CD14-positive monocyte (primary cell): ENCODE measurements at regions not wholly inside any gene's neighbourhood (a gene's known extent, or its start where the extent isn't known, plus 50 kb on each side); places are given as distances from the start of the nearest gene placed in this dataset.

Experiments used
- DNase-seq, 3 donors: peaks; one replicate each; pipeline ENCODE4 v3.0.0-alpha.2; 2011 to 2022
- H2AFZ ChIP-seq: 2 replicates; pipeline ENCODE4 v1.6.0; 2012; ENCODE audit warnings: mild to moderate bottlenecking, low read depth, low read length, inconsistent platforms; ENCODE audit not compliant: insufficient read depth, poor library complexity, severe bottlenecking
- H3K27ac ChIP-seq, 2 donors: 1 replicate in 1 of 2; 2 replicates in 1 of 2; pipeline ENCODE4 v1.5.1; 2012 to 2013; ENCODE audit warnings: low read length in 2 of 2, control low read depth in 1 of 2, inconsistent platforms in 1 of 2, low read depth in 1 of 2, mild to moderate bottlenecking in 1 of 2
- H3K27me3 ChIP-seq, 2 donors: one replicate each; pipeline versions ENCODE4 v1.6.0 to v1.6.1; 2011 to 2013; ENCODE audit warnings: low read length in 2 of 2; ENCODE audit not compliant: control insufficient read depth in 2 of 2, insufficient read depth in 2 of 2
- H3K36me3 ChIP-seq, 2 donors: replicated peaks in 1 of 2; 1 replicate in 1 of 2; 2 replicates in 1 of 2; pipeline versions ENCODE4 v1.5.1 to v1.6.1; 2012 to 2013; ENCODE audit warnings: low read length in 2 of 2, control low read depth in 1 of 2, inconsistent platforms in 1 of 2, mild to moderate bottlenecking in 1 of 2; ENCODE audit not compliant: insufficient read depth in 2 of 2, control insufficient read depth in 1 of 2
- H3K4me1 ChIP-seq, 2 donors: 1 replicate in 1 of 2; 2 replicates in 1 of 2; pipeline versions ENCODE4 v1.5.1 to v1.6.1; 2012 to 2013; ENCODE audit warnings: low read length in 2 of 2, control low read depth in 1 of 2, inconsistent platforms in 1 of 2, mild to moderate bottlenecking in 1 of 2, moderate library complexity in 1 of 2; ENCODE audit not compliant: insufficient read depth in 2 of 2, control insufficient read depth in 1 of 2
- H3K4me2 ChIP-seq: replicated peaks from 2 replicates; pipeline ENCODE3; 2012; ENCODE audit warnings: low read length, moderate library complexity, mild to moderate bottlenecking; ENCODE audit not compliant: poor library complexity, severe bottlenecking; ENCODE audit errors: extremely low read depth
- H3K4me3 ChIP-seq, 3 experiments: fragments of 200-600 bp in 1 of 3; sonication (generic) in 1 of 3; replicated peaks in 1 of 3; 1 replicate in 2 of 3; 2 replicates in 1 of 3; pipeline ENCODE4 v1.5.1; 2011 to 2013; ENCODE audit warnings: low read length in 3 of 3, mild to moderate bottlenecking in 3 of 3, control low read depth in 2 of 3, low read depth in 2 of 3, inconsistent platforms in 1 of 3, moderate library complexity in 1 of 3
- H3K79me2 ChIP-seq: 2 replicates; pipeline ENCODE4 v1.6.0; 2012; ENCODE audit warnings: mild to moderate bottlenecking, control low read depth, inconsistent platforms, low read length, moderate library complexity; ENCODE audit not compliant: insufficient read depth
- H3K9ac ChIP-seq: 2 replicates; pipeline ENCODE4 v1.6.0; 2017; ENCODE audit warnings: low read length, mild to moderate bottlenecking; ENCODE audit not compliant: insufficient read depth, poor library complexity, severe bottlenecking
- H3K9me3 ChIP-seq, 2 donors: replicated peaks in 1 of 2; 1 replicate in 1 of 2; 2 replicates in 1 of 2; pipeline versions ENCODE4 v1.5.1 to v1.6.1; 2012 to 2013; ENCODE audit warnings: low read length in 2 of 2, control low read depth in 1 of 2; ENCODE audit not compliant: control insufficient read depth in 1 of 2, insufficient read depth in 1 of 2
- H4K20me1 ChIP-seq: 2 replicates; pipeline ENCODE4 v1.6.0; 2012; ENCODE audit warnings: mild to moderate bottlenecking, low read length, control low read depth, moderate library complexity; ENCODE audit not compliant: insufficient read depth
- H3K27ac Mint-ChIP-seq, 7 donors: one replicate each; pipeline ENCODE4 v1.8.0; 2020; ENCODE audit warnings: mild to moderate bottlenecking in 7 of 7, mixed read lengths in 7 of 7, moderate library complexity in 6 of 7, inconsistent platforms in 2 of 7
- H3K27me3 Mint-ChIP-seq, 3 donors: one replicate each; pipeline ENCODE4 v1.8.0; 2021 to 2022; ENCODE audit warnings: low read depth in 3 of 3, mild to moderate bottlenecking in 3 of 3, mixed read lengths in 3 of 3, moderate library complexity in 3 of 3, inconsistent platforms in 1 of 3
- H3K36me3 Mint-ChIP-seq, 2 donors: one replicate each; pipeline ENCODE4 v1.8.0; 2020; ENCODE audit warnings: mixed read lengths in 2 of 2, inconsistent platforms in 1 of 2, mild to moderate bottlenecking in 1 of 2
- H3K4me1 Mint-ChIP-seq: one replicate; pipeline ENCODE4 v1.8.0; 2020; ENCODE audit warnings: mild to moderate bottlenecking, mixed read lengths
- H3K4me3 Mint-ChIP-seq, 2 donors: one replicate each; pipeline ENCODE4 v1.8.0; 2020; ENCODE audit warnings: mild to moderate bottlenecking in 2 of 2, mixed read lengths in 2 of 2, moderate library complexity in 1 of 2
- H3K9me3 Mint-ChIP-seq, 7 donors: one replicate each; pipeline ENCODE4 v1.8.0; 2020 to 2022; ENCODE audit warnings: mixed read lengths in 7 of 7, mild to moderate bottlenecking in 6 of 7, moderate library complexity in 6 of 7, inconsistent platforms in 2 of 7
- WGBS: methylation state at CpG from one replicate; pipeline ENCODE4 v1.1.5; 2013; ENCODE audit warnings: missing lambda C conversion rate; ENCODE audit not compliant: insufficient coverage; 5-methylcytosine and 5-hydroxymethylcytosine counted together
- intact Hi-C, 2 donors: fragments of 100-400 bp; cut with micrococcal nuclease; formaldehyde crosslinking; loops; one replicate each; pipeline versions ENCODE4 v1.15.0 to v1.15.1; 2023
- TF ChIP-seq, protein P1 (sequence below): fragments of 200-600 bp; IDR thresholded peaks from one replicate; pipeline ENCODE4 v1.8.0; 2022; ENCODE audit warnings: antibody characterized with exemption, mild to moderate bottlenecking

DNA sequence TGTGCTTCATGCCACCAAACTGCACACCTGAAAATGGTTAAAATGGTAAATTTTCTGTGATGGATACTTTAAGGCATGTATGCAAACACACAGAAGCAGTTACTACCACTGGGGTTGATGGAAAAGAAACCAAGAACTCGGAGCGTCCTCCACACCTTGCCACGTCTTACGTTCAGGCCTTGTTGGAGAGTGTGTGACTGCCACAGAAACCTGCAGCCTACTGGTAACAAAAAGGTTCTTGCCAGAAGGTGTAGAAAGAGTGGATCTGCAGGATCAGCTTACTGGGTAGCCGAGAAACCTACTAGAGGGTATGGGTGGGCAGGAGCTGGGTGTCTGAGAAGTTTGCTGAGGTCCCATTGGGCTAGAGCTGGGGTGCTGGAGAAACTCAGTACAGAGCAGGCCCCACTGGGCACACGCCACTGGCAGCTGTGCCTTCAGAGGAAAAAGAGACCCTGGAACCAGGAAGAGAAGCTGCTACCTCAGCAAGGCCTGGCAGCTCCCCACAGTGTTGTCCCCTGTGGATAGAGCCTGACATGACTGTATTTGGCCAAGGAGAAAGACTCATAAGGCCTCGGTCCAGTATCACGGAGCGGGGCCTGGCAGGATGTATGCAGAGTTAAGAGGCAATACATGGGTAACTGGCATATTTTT is 204.6 kb downstream of the SEC14L1 start:
- Mint-ChIP-seq H3K4me3 (no peak overlapping the region), H3K4me1 (peaks cover 35% of the 10 kb centered on the region), H3K27ac (no peak overlapping the region), H3K36me3 (peaks cover 10% of the 10 kb centered on the region in 2 donors), H3K27me3 (no peaks in the 10 kb centered on the region), H3K9me3 (peaks cover 0 to 8% (median 0%) of the 10 kb centered on the region in 7 donors)
- H3K4me3 ChIP-seq, result no peak overlapping the region
- no peaks in the 10 kb centered on the region for H3K27me3 ChIP-seq
- no peak for DNase-seq
- no peak overlapping the region for H3K9ac ChIP-seq
- no peaks in the 10 kb centered on the region for H3K9me3 ChIP-seq
- H3K4me2 ChIP-seq, result no peak overlapping the region
- peaks cover 7% of the 10 kb centered on the region for H3K79me2 ChIP-seq
- H4K20me1 ChIP-seq, result no peaks in the 10 kb centered on the region
- TF ChIP-seq, protein P1, sequence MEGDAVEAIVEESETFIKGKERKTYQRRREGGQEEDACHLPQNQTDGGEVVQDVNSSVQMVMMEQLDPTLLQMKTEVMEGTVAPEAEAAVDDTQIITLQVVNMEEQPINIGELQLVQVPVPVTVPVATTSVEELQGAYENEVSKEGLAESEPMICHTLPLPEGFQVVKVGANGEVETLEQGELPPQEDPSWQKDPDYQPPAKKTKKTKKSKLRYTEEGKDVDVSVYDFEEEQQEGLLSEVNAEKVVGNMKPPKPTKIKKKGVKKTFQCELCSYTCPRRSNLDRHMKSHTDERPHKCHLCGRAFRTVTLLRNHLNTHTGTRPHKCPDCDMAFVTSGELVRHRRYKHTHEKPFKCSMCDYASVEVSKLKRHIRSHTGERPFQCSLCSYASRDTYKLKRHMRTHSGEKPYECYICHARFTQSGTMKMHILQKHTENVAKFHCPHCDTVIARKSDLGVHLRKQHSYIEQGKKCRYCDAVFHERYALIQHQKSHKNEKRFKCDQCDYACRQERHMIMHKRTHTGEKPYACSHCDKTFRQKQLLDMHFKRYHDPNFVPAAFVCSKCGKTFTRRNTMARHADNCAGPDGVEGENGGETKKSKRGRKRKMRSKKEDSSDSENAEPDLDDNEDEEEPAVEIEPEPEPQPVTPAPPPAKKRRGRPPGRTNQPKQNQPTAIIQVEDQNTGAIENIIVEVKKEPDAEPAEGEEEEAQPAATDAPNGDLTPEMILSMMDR, result no peak
- no peak overlapping the region for H3K27ac ChIP-seq
- intact Hi-C loops, result no loop called here
- H3K4me1 ChIP-seq, result peaks cover 17 to 31% of the 10 kb centered on the region in 2 donors
- H3K36me3 ChIP-seq, result no peaks in the 10 kb centered on the region
- WGBS, result 98% methylated on average over 9 of the region's 9 CpGs
- H2AFZ ChIP-seq, result no peak overlapping the region

DNA sequence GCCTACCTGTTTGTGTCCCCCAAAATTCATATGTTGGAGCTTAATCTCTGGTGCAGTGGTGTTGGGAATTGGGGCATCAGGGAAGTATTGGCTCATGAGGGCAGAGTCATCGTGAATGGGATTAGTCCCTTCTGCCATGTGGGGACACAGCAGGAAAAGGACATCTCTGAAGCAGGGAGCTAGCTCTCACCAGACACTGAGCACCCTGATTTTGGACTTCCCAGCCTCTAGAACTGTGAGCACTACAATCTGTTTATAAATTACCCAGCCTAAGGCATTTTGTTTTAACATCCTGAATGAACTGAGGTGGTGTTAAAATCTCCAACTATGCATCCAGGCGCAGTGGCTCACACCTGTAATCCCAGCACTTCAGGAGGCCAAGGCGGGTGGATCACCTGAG is 206.0 kb downstream of the SEC14L1 start:
- peaks cover 3 to 8% of the 10 kb centered on the region in 2 donors for H3K36me3 Mint-ChIP-seq
- TF ChIP-seq, protein P1, result no peak
- no peaks in the 10 kb centered on the region for H3K27me3 ChIP-seq
- intact Hi-C loops, result no loop called here
- WGBS, result 100% methylated on average over 2 of the region's 3 CpGs
- no peak overlapping the region for H3K4me3 ChIP-seq
- H3K4me1 Mint-ChIP-seq, result peaks cover 23% of the 10 kb centered on the region
- no peak for DNase-seq
- peaks cover 0 to 8% (median 0%) of the 10 kb centered on the region in 7 donors for H3K9me3 Mint-ChIP-seq
- H3K4me2 ChIP-seq, result no peak overlapping the region
- H4K20me1 ChIP-seq, result no peaks in the 10 kb centered on the region
- no peaks in the 10 kb centered on the region for H3K9me3 ChIP-seq
- H3K4me3 Mint-ChIP-seq, result no peak overlapping the region
- no peak overlapping the region for H3K27ac Mint-ChIP-seq
- H3K9ac ChIP-seq, result no peak overlapping the region
- no peak overlapping the region for H2AFZ ChIP-seq
- H3K36me3 ChIP-seq, result no peaks in the 10 kb centered on the region
- no peaks in the 10 kb centered on the region for H3K27me3 Mint-ChIP-seq
- peaks cover 7% of the 10 kb centered on the region for H3K79me2 ChIP-seq
- no peak overlapping the region for H3K27ac ChIP-seq
- peaks cover 17 to 21% of the 10 kb centered on the region in 2 donors for H3K4me1 ChIP-seq
